Lower leg skin (tissue), 3 donors: ENCODE measurements at regions not wholly inside any gene's neighbourhood (a gene's known extent, or its start where the extent isn't known, plus 50 kb on each side); places are given as distances from the start of the nearest gene placed in this dataset.

Experiments
- POLR2A ChIP-seq, 2 donors: fragments of 450-650 bp; IDR thresholded peaks; one replicate each; pipeline ENCODE4 v1.6.1; 2016 to 2017; ENCODE audit warnings: antibody characterized with exemption in 2 of 2, mild to moderate bottlenecking in 1 of 2, moderate library complexity in 1 of 2
- TF ChIP-seq, protein P1 (sequence below), 3 donors: fragments of 450-650 bp; IDR thresholded peaks; one replicate each; pipeline ENCODE4 v1.5.1; 2016; ENCODE audit warnings: antibody characterized with exemption in 3 of 3, mild to moderate bottlenecking in 3 of 3, moderate library complexity in 2 of 3

DNA sequence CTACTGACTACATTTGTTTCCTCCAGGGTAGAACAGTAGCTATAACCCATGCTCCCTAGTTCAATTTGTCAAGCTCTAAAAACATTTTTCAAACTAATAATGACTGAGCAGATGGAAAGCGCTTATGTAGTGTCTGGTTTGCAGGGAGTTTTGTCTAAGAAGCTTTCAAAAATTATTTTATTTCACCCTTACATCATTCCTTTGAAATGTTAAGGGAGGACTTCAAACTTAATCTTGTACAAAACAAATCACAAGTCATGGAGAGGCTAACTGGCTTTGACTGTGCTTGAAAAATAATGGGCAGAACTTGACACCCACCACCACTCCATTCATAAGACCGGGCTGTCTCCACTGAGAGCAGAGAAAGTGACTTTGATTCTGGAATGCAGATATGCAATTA, 153.4 kb upstream of the QRFPR start:
- no peak for TF ChIP-seq POLR2A (IDR thresholded peaks at IDR 0.05)
- TF ChIP-seq, protein P1, sequence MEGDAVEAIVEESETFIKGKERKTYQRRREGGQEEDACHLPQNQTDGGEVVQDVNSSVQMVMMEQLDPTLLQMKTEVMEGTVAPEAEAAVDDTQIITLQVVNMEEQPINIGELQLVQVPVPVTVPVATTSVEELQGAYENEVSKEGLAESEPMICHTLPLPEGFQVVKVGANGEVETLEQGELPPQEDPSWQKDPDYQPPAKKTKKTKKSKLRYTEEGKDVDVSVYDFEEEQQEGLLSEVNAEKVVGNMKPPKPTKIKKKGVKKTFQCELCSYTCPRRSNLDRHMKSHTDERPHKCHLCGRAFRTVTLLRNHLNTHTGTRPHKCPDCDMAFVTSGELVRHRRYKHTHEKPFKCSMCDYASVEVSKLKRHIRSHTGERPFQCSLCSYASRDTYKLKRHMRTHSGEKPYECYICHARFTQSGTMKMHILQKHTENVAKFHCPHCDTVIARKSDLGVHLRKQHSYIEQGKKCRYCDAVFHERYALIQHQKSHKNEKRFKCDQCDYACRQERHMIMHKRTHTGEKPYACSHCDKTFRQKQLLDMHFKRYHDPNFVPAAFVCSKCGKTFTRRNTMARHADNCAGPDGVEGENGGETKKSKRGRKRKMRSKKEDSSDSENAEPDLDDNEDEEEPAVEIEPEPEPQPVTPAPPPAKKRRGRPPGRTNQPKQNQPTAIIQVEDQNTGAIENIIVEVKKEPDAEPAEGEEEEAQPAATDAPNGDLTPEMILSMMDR (IDR thresholded peaks at IDR 0.05) = no peak
